ENCODE measurements at regions not wholly inside any gene's neighbourhood (a gene's known extent, or its start where the extent isn't known, plus 50 kb on each side); places are given as distances from the start of the nearest gene placed in this dataset.

GRCh38 chr5:88518131-88519016 lies 249.7 kb upstream of the TMEM161B start:
- Histone ChIP-seq H3K27me3 (ENCODE audit: insufficient read depth, low read depth, severe bottlenecking) (no peaks in the 10 kb centered on the region), H3K27ac (no peak overlapping the region), H3K9me3 (ENCODE audit: severe bottlenecking) (no peaks in the 10 kb centered on the region), H3K4me3 (ENCODE audit: low read depth, low read length) (no peak overlapping the region), H3K36me3 (no peaks in the 10 kb centered on the region)
- TF ChIP-seq, protein P1, sequence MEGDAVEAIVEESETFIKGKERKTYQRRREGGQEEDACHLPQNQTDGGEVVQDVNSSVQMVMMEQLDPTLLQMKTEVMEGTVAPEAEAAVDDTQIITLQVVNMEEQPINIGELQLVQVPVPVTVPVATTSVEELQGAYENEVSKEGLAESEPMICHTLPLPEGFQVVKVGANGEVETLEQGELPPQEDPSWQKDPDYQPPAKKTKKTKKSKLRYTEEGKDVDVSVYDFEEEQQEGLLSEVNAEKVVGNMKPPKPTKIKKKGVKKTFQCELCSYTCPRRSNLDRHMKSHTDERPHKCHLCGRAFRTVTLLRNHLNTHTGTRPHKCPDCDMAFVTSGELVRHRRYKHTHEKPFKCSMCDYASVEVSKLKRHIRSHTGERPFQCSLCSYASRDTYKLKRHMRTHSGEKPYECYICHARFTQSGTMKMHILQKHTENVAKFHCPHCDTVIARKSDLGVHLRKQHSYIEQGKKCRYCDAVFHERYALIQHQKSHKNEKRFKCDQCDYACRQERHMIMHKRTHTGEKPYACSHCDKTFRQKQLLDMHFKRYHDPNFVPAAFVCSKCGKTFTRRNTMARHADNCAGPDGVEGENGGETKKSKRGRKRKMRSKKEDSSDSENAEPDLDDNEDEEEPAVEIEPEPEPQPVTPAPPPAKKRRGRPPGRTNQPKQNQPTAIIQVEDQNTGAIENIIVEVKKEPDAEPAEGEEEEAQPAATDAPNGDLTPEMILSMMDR (IDR thresholded peaks at IDR 0.05; ENCODE audit: low read depth, low read length), result no peak
- DNase-seq, result no peak

DNA sequence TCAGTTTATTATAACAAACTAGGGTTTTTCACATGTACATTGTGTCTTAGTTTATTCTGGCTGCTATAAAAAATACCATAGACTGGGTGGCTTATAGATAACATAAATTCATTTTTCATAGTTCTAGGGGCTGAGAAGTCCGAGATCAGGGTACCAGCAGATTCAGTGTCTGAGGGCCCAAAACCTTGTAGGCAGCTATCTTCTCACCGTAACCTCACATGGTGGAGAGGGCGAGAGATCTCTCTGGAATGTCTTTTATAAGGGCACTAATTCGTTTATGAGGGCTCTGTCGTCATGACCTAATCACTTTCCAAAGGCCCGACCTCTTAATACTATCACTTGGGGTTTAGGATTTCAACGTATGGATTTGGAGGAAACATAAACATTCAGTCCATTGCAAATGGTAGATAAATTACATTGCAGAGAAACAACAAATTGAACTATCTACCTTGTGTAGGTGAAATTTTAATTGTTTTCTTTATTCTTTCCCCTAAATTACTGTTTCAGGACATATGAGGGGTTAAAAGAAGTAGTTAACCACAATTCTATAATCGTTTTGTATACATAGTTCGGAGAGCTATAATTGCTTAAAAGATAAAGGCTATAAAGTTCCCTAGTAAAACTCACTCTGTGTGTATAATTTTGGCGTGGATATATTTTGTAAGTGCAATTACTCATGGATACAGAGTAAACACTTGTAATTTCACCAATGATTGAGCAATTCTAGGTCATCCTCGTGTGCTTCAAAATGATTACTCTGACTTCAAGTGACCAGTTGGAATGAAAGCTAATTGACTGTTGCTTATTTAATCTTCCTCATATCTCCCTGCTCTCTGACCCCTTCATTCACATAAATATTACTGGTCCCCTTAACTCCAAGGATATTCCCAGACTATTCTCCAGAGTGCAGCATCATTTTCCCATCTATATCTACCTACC lies 247.5 kb upstream of the TMEM161B start:
- H3K27ac ChIP-seq, result no peak overlapping the region
- no peaks in the 10 kb centered on the region for H3K27me3 ChIP-seq (ENCODE audit: insufficient read depth, low read depth, severe bottlenecking)
- no peaks in the 10 kb centered on the region for H3K9me3 ChIP-seq (ENCODE audit: severe bottlenecking)
- no peak for DNase-seq
- TF ChIP-seq, protein P1 (IDR thresholded peaks at IDR 0.05; ENCODE audit: low read depth, low read length), result no peak
- no peaks in the 10 kb centered on the region for H3K36me3 ChIP-seq
- H3K4me3 ChIP-seq (ENCODE audit: low read depth, low read length), result no peak overlapping the region

- H3K36me3 ChIP-seq, result no peaks in the 10 kb centered on the region
- H3K27me3 ChIP-seq (ENCODE audit: insufficient read depth, low read depth, severe bottlenecking), result no peaks in the 10 kb centered on the region
- TF ChIP-seq, protein P1 (IDR thresholded peaks at IDR 0.05; ENCODE audit: low read depth, low read length), result no peak
- no peaks in the 10 kb centered on the region for H3K9me3 ChIP-seq (ENCODE audit: severe bottlenecking)
- H3K27ac ChIP-seq, result no peak overlapping the region
- no peak overlapping the region for H3K4me3 ChIP-seq (ENCODE audit: low read depth, low read length)
- no peak for DNase-seq
These were observed 246.4 kb upstream of the TMEM161B start for GRCh38 chr5:88515068-88515467.

- H3K27me3 ChIP-seq (ENCODE audit: insufficient read depth, low read depth, severe bottlenecking), result no peaks in the 10 kb centered on the region
- DNase-seq, result peak; percentile 68
- H3K9me3 ChIP-seq (ENCODE audit: severe bottlenecking), result no peaks in the 10 kb centered on the region
- no peak overlapping the region for H3K27ac ChIP-seq
- no peaks in the 10 kb centered on the region for H3K36me3 ChIP-seq
- no peak overlapping the region for H3K4me3 ChIP-seq (ENCODE audit: low read depth, low read length)
- TF ChIP-seq, protein P1 (IDR thresholded peaks at IDR 0.05; ENCODE audit: low read depth, low read length), result no peak
These were observed 240.8 kb upstream of the TMEM161B start for GRCh38 chr5:88509403-88509802.

DNA sequence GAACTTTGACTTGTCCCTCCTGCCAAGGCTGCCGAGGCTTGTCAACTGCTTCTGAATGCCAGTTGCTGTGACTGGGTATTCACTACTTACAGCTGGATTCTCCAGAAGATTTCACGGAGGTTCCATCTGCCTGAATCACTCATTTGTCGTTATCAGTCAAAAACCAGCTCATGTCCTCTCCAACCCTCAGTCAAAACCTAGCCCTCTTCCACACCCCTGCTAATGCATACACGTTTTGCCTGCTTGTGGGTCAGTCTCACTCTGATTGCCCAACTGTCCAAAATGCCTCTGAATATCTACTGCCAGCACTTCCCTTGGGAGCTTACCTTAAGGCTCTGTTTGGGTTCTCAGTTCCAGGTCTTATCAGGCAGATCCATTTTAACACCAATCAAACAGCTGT lies 238.6 kb upstream of the TMEM161B start:
- Histone ChIP-seq H3K9me3 (ENCODE audit: severe bottlenecking) (no peaks in the 10 kb centered on the region), H3K4me3 (ENCODE audit: low read depth, low read length) (no peak overlapping the region), H3K36me3 (no peaks in the 10 kb centered on the region), H3K27ac (no peak overlapping the region), H3K27me3 (ENCODE audit: insufficient read depth, low read depth, severe bottlenecking) (no peaks in the 10 kb centered on the region)
- TF ChIP-seq, protein P1 (IDR thresholded peaks at IDR 0.05; ENCODE audit: low read depth, low read length), result no peak
- DNase-seq, result no peak
